CD4-positive, alpha-beta T cell treated with Interleukin-12 subunit alpha and Interleukin-12 subunit beta, for 1 hour (primary cell): ENCODE measurements at regions not wholly inside any gene's neighbourhood (a gene's known extent, or its start where the extent isn't known, plus 50 kb on each side); places are given as distances from the start of the nearest gene placed in this dataset.

Experiments
- DNase-seq: peaks from one replicate; pipeline ENCODE4 v3.0.0-alpha.2; 2020

DNA sequence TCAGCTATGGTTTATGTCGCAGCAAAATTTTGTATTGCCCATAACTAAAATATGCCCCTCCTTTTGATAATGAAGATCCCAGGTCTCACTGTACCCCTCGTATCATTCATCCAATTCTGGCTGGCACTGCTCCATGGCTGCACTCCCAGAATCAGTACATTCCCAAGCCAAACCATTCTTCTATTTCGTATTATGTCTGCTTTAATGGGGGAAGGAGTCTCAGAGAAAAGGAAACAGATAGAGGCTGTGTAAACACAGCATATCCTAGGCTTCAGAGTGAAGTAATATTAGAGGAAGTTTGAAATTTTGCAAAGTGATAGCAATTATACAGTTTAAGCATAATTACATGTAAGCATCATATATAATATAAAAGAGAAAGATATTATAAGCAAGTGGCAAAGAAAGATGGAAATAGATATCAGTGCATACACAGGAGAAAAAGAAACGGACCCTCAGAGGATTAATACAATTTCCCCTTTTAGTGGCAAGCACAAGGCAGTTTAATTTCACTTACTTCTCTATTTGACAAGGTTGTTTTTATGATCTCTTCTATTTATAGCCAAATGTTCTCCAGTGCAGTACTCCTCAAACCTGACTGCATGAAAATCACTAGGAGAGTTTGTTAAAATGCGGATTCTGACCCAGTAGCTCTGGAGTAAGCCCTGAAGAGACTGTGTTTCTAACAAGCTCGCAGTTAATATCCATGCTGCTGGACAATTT lies 56.5 kb upstream of the TENT5A start:
- no peak for DNase-seq

DNA sequence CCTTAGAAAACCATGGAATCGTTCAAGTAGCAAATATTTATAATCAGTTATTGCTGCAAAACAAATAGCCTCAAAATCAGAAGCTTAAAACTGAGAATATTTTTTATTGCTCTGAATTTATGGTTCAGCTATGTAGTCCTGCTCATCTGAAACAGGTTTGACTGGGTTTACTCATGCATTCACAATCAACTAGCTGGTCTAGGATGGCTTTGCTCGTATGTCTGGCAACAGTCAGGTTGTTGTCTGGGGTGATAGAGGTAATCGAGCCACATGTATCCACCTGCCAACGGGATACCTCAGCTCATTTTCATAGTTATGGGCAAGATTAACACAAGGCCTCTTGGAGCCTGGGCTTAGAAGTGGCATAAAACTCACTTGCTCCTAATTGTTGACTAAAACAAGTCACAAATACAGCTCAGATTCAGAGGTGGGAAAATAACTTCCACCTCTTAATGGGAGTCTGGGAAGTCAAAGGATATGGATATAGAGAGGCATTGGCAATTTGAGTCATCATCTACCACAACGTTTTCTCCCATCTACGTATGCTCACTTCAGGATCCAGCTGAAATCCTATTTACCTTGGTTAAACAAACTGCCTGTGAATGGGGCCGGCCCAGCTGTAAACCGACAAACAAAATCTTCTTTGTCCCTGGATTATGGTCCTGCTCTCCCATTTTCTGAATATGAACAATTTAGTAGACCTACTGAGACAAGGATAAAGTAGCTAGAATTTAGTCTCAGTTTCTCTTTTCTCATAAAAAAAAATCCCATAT lies 54.5 kb upstream of the TENT5A start:
- no peak for DNase-seq

DNA sequence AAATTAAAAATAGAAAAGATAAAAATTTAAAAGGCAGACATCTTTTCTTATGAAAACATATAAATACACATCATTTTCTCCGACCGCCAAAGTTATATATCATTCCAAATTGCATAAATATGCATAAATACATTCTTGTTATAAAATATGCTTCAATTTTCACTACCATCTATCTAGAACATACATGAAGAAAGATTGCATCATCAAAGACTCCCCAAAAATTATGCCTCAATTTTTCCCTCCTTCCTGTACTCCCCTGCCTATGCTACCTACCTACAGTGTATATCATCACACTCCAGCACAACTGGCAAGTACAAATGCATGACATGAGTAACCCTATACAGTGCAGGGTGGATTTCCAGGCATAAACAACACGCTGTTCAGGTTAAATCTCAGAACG lies 49.9 kb upstream of the TENT5A start:
- DNase-seq: no peak
